B cell (primary cell): ENCODE measurements at regions not wholly inside any gene's neighbourhood (a gene's known extent, or its start where the extent isn't known, plus 50 kb on each side); places are given as distances from the start of the nearest gene placed in this dataset.

Source experiments
- ATAC-seq: fragments of 200-7000 bp; cut with Tn5 transposase; one replicate; pipeline ENCODE4 v1.10.0; 2021; ENCODE audit warnings: low read depth, mild to moderate bottlenecking, moderate number of reproducible peaks, moderate library complexity
- CTCF ChIA-PET: fragments of 350-600 bp; sonication (Branson Sonifier 250); formaldehyde crosslinking; loops from one replicate; lab custom pipeline; 2021; ENCODE audit warnings: antibody characterized with exemption, inconsistent platforms; lab: Charles Lee
- POLR2A ChIA-PET: fragments of 350-600 bp; sonication (Branson Sonifier 250); formaldehyde crosslinking; loops from one replicate; lab custom pipeline; 2021; ENCODE audit warnings: antibody characterized with exemption; lab: Charles Lee
- DNase-seq: peaks from one replicate; pipeline ENCODE4 v3.0.0; 2013
- H2AFZ ChIP-seq: 2 replicates; pipeline ENCODE4 v1.6.1; 2012; ENCODE audit warnings: mild to moderate bottlenecking, low read depth, low read length; ENCODE audit not compliant: insufficient read depth, poor library complexity, severe bottlenecking
- H3K27ac ChIP-seq, 2 donors: 1 replicate in 1 of 2; 2 replicates in 1 of 2; pipeline ENCODE4 v1.5.1; 2012 to 2013; ENCODE audit warnings: low read length in 2 of 2, mild to moderate bottlenecking in 2 of 2, moderate library complexity in 1 of 2
- H3K27me3 ChIP-seq, 4 experiments: fragments of 200-600 bp in 1 of 4; sonication (generic) in 1 of 4; replicated peaks in 1 of 4; 1 replicate in 2 of 4; 2 replicates in 2 of 4; pipeline versions ENCODE4 v1.6.1 to v1.7.0; 2013 to 2016; ENCODE audit warnings: low read length in 3 of 4, mild to moderate bottlenecking in 2 of 4, mixed read lengths in 1 of 4, moderate library complexity in 1 of 4; ENCODE audit not compliant: insufficient read depth in 4 of 4, control insufficient read depth in 3 of 4; ENCODE audit errors: control extremely low read depth in 1 of 4
- H3K36me3 ChIP-seq, 2 experiments: replicated peaks in 1 of 2; 1 replicate in 1 of 2; 2 replicates in 1 of 2; pipeline versions ENCODE4 v1.6.1 to v1.7.1; 2013; ENCODE audit warnings: low read length in 1 of 2; ENCODE audit not compliant: insufficient read depth in 2 of 2, control insufficient read depth in 1 of 2; ENCODE audit errors: control extremely low read depth in 1 of 2, extremely low read depth in 1 of 2
- H3K4me1 ChIP-seq, 2 donors: fragments of 200-600 bp in 1 of 2; sonication (generic) in 1 of 2; 1 replicate in 1 of 2; 2 replicates in 1 of 2; pipeline versions ENCODE4 v1.5.1 to v1.6.1; 2013 to 2017; ENCODE audit warnings: low read length in 2 of 2; ENCODE audit not compliant: control insufficient read depth in 2 of 2, insufficient read depth in 2 of 2
- H3K4me2 ChIP-seq: replicated peaks from 2 replicates; pipeline ENCODE3; 2012; ENCODE audit warnings: mild to moderate bottlenecking, low read depth, low read length; ENCODE audit not compliant: poor library complexity, severe bottlenecking
- H3K4me3 ChIP-seq, 5 experiments: fragments of 200-600 bp in 1 of 5; sonication (generic) in 1 of 5; 1 replicate in 3 of 5; 2 replicates in 2 of 5; pipeline versions ENCODE4 v1.5.1 to v1.7.0; 2011 to 2016; ENCODE audit warnings: low read length in 4 of 5, mild to moderate bottlenecking in 4 of 5, low read depth in 2 of 5, control low read depth in 1 of 5, moderate library complexity in 1 of 5; ENCODE audit not compliant: insufficient read depth in 1 of 5; ENCODE audit errors: control extremely low read depth in 1 of 5, extremely low read depth in 1 of 5
- H3K79me2 ChIP-seq: fragments of 200-600 bp; sonication (generic); one replicate; pipeline ENCODE4 v1.6.0; 2016; ENCODE audit warnings: low read length; ENCODE audit not compliant: control insufficient read depth, insufficient read depth
- H3K9ac ChIP-seq: fragments of 200-600 bp; sonication (generic); 2 replicates; pipeline ENCODE4 v1.6.1; 2017; ENCODE audit warnings: mild to moderate bottlenecking, low read length, moderate library complexity
- H3K9me3 ChIP-seq, 3 donors: one replicate each; pipeline versions ENCODE4 v1.6.1 to v1.7.1; 2013; ENCODE audit warnings: low read length in 2 of 3; ENCODE audit not compliant: control insufficient read depth in 2 of 3, insufficient read depth in 1 of 3; ENCODE audit errors: control extremely low read depth in 1 of 3
- H4K20me1 ChIP-seq: 2 replicates; pipeline ENCODE4 v1.6.0; 2012; ENCODE audit warnings: mild to moderate bottlenecking, low read length; ENCODE audit not compliant: insufficient read depth, control insufficient read depth, poor library complexity, severe bottlenecking
- H3K27ac Mint-ChIP-seq: one replicate; pipeline ENCODE4 v1.8.0; 2021; ENCODE audit warnings: mixed read lengths
- H3K27me3 Mint-ChIP-seq: one replicate; pipeline ENCODE4 v1.8.0; 2021; ENCODE audit warnings: mixed read lengths
- H3K4me1 Mint-ChIP-seq: one replicate; pipeline ENCODE4 v1.8.0; 2021; ENCODE audit warnings: mixed read lengths
- H3K4me3 Mint-ChIP-seq: one replicate; pipeline ENCODE4 v1.8.0; 2021; ENCODE audit warnings: mixed read lengths
- H3K9me3 Mint-ChIP-seq: one replicate; pipeline ENCODE4 v1.8.0; 2022; ENCODE audit warnings: mixed read lengths; ENCODE audit not compliant: insufficient read depth
- EZH2 ChIP-seq: IDR thresholded peaks from 2 replicates; pipeline ENCODE4 v1.6.1; 2012; ENCODE audit warnings: borderline replicate concordance, low read depth, mild to moderate bottlenecking, moderate library complexity, low read length; ENCODE audit not compliant: insufficient read depth, poor library complexity, severe bottlenecking
- WGBS: methylation state at CpG from one replicate; pipeline ENCODE4 v1.1.5; 2013; ENCODE audit warnings: missing lambda C conversion rate; ENCODE audit not compliant: insufficient coverage; 5-methylcytosine and 5-hydroxymethylcytosine counted together
- intact Hi-C: fragments of 100-400 bp; cut with micrococcal nuclease; formaldehyde crosslinking; loops from one replicate; pipeline ENCODE4 v1.10.0; 2022
- TF ChIP-seq, protein P1 (sequence below): fragments of 200-600 bp; IDR thresholded peaks from one replicate; pipeline ENCODE4 v1.8.0; 2022; ENCODE audit warnings: antibody characterized with exemption, mild to moderate bottlenecking

DNA sequence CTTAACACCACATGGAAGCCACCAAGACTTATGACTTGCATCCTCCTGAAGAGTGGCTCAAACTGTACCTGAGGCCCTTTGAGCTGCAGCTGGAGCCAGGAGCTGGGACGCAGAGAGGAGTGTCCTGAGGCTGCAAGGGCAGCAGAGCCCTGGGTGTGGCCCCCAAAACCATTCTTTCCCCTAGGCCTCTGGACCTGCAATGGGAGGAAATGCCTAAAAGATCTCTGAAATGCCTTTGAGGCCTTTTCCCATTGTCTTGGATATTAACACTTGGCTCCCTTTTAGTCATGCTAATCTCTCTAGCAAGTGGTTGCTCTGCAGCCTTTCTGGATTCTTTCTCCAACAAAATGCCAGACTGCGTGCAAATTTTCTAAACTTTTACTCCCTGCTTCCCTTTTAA, 156.1 kb downstream of the SLC38A4 start:
- no peaks in the 10 kb centered on the region for H3K9me3 ChIP-seq
- Mint-ChIP-seq H3K9me3 (no peaks in the 10 kb centered on the region), H3K4me3 (no peak overlapping the region), H3K27ac (no peak overlapping the region), H3K4me1 (peaks cover 3% of the 10 kb centered on the region), H3K27me3 (no peaks in the 10 kb centered on the region)
- H3K27me3 ChIP-seq: no peaks in the 10 kb centered on the region
- no peak overlapping the region for H3K4me3 ChIP-seq
- H3K9ac ChIP-seq: no peak overlapping the region
- H3K4me1 ChIP-seq: peaks cover 0 to 2% of the 10 kb centered on the region in 2 donors
- no peaks in the 10 kb centered on the region for H3K36me3 ChIP-seq
- WGBS: 43% methylated on average over 2 of the region's 2 CpGs
- TF ChIP-seq EZH2: no peak
- TF ChIP-seq, protein P1, sequence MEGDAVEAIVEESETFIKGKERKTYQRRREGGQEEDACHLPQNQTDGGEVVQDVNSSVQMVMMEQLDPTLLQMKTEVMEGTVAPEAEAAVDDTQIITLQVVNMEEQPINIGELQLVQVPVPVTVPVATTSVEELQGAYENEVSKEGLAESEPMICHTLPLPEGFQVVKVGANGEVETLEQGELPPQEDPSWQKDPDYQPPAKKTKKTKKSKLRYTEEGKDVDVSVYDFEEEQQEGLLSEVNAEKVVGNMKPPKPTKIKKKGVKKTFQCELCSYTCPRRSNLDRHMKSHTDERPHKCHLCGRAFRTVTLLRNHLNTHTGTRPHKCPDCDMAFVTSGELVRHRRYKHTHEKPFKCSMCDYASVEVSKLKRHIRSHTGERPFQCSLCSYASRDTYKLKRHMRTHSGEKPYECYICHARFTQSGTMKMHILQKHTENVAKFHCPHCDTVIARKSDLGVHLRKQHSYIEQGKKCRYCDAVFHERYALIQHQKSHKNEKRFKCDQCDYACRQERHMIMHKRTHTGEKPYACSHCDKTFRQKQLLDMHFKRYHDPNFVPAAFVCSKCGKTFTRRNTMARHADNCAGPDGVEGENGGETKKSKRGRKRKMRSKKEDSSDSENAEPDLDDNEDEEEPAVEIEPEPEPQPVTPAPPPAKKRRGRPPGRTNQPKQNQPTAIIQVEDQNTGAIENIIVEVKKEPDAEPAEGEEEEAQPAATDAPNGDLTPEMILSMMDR: no peak
- DNase-seq (no peak), ATAC-seq (no peak)
- CTCF ChIA-PET: no interaction called here
- no peak overlapping the region for H3K27ac ChIP-seq
- no peaks in the 10 kb centered on the region for H3K79me2 ChIP-seq
- H4K20me1 ChIP-seq: no peaks in the 10 kb centered on the region
- H2AFZ ChIP-seq: no peak overlapping the region
- intact Hi-C loops: loop anchor here (10.0 kb wide), 1 partner anchor 355 kb away; no protein-coding TSS in a partner anchor
- POLR2A ChIA-PET: no interaction called here
- no peak overlapping the region for H3K4me2 ChIP-seq

GRCh38 chr12:46667551-46667950, 158.2 kb downstream of the SLC38A4 start:
- ATAC-seq: no peak
- DNase-seq: no peak
- no peak overlapping the region for H3K4me3 ChIP-seq
- no peaks in the 10 kb centered on the region for H3K79me2 ChIP-seq
- no peak overlapping the region for H3K4me2 ChIP-seq
- POLR2A ChIA-PET: no interaction called here
- Mint-ChIP-seq H3K27ac (no peak overlapping the region), H3K4me3 (no peak overlapping the region), H3K4me1 (peaks cover 4% of the 10 kb centered on the region), H3K9me3 (no peaks in the 10 kb centered on the region), H3K27me3 (no peaks in the 10 kb centered on the region)
- CTCF ChIA-PET: no interaction called here
- intact Hi-C loops: loop anchor here (10.0 kb wide), 1 partner anchor 357 kb away; no protein-coding TSS in a partner anchor
- TF ChIP-seq EZH2: no peak
- TF ChIP-seq, protein P1: no peak
- no peaks in the 10 kb centered on the region for H4K20me1 ChIP-seq
- no peak overlapping the region for H2AFZ ChIP-seq
- H3K9me3 ChIP-seq: no peaks in the 10 kb centered on the region
- H3K27ac ChIP-seq: no peak overlapping the region
- H3K27me3 ChIP-seq: no peaks in the 10 kb centered on the region
- no peaks in the 10 kb centered on the region for H3K36me3 ChIP-seq
- peaks cover 0 to 4% of the 10 kb centered on the region in 2 donors for H3K4me1 ChIP-seq
- H3K9ac ChIP-seq: no peak overlapping the region
